Prostate gland (tissue), 2 donors: ENCODE measurements at regions not wholly inside any gene's neighbourhood (a gene's known extent, or its start where the extent isn't known, plus 50 kb on each side); places are given as distances from the start of the nearest gene placed in this dataset.

ENCODE experiments used
- DNase-seq: peaks from one replicate; pipeline ENCODE4 v3.0.0-alpha.2; 2019; ENCODE audit warnings: low spot score
- H3K27ac ChIP-seq, 2 donors: fragments of 200-600 bp; sonication (generic); 2 replicates each; pipeline ENCODE4 v1.5.1; 2017 to 2019
- H3K27me3 ChIP-seq: fragments of 200-600 bp; sonication (generic); replicated peaks from 2 replicates; pipeline ENCODE4 v1.5.1; 2019; ENCODE audit not compliant: insufficient read depth
- H3K36me3 ChIP-seq, 2 donors: fragments of 200-600 bp; sonication (generic); 1 replicate in 1 of 2; 2 replicates in 1 of 2; pipeline versions ENCODE4 v1.5.1 to v1.8.1; 2017 to 2019
- H3K4me1 ChIP-seq: fragments of 200-600 bp; sonication (generic); replicated peaks from 2 replicates; pipeline ENCODE4 v1.5.1; 2019
- H3K4me3 ChIP-seq, 2 donors: fragments of 200-600 bp; sonication (generic); 2 replicates each; pipeline ENCODE4 v1.5.1; 2017 to 2019
- H3K9me3 ChIP-seq: fragments of 200-600 bp; sonication (generic); 2 replicates; pipeline ENCODE4 v1.5.1; 2017
- POLR2A ChIP-seq: fragments of 450-650 bp; IDR thresholded peaks from one replicate; pipeline ENCODE4 v1.6.1; 2016; ENCODE audit warnings: antibody characterized with exemption, mild to moderate bottlenecking
- POLR2AphosphoS5 ChIP-seq: sonication (generic); formaldehyde crosslinking; IDR thresholded peaks from one replicate; pipeline ENCODE4 v1.6.1; 2017; ENCODE audit warnings: antibody characterized with exemption
- WGBS: methylation state at CpG from one replicate; pipeline ENCODE4 v1.1.5; 2018; 5-methylcytosine and 5-hydroxymethylcytosine counted together
- intact Hi-C: fragments of 100-400 bp; cut with DNase I; formaldehyde crosslinking; loops from one replicate; pipeline ENCODE4 v1.14.2; 2022
- TF ChIP-seq, protein P1 (sequence below), 4 experiments: fragments of 200-600 bp in 2 of 4; fragments of 450-650 bp in 2 of 4; sonication (generic) in 2 of 4; IDR thresholded peaks; 1 replicate in 3 of 4; 2 replicates in 1 of 4; pipeline ENCODE4 v1.5.1; 2016 to 2019; ENCODE audit warnings: antibody characterized with exemption in 4 of 4, mild to moderate bottlenecking in 2 of 4, moderate library complexity in 2 of 4

DNA sequence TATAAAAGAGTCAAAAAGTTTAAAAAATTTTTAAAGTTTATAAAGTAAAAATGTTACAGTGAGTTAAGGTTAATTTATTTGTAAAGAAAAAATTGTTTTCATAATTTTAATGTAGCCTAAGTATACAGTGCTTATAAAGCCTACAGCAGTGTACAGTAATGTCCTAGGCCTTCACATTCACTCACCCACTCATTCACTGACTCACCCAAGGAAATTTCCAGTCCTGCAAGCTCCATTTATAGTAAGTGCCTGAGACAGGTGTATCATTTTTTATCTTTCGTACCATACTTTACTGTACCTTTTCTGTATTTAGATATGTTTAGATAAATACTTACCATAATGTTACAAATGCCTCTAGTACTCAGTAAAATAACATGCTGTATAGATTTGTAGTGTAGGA is 269.7 kb upstream of the PHF14 start:
- TF ChIP-seq POLR2AphosphoS5 = no peak
- TF ChIP-seq, protein P1, sequence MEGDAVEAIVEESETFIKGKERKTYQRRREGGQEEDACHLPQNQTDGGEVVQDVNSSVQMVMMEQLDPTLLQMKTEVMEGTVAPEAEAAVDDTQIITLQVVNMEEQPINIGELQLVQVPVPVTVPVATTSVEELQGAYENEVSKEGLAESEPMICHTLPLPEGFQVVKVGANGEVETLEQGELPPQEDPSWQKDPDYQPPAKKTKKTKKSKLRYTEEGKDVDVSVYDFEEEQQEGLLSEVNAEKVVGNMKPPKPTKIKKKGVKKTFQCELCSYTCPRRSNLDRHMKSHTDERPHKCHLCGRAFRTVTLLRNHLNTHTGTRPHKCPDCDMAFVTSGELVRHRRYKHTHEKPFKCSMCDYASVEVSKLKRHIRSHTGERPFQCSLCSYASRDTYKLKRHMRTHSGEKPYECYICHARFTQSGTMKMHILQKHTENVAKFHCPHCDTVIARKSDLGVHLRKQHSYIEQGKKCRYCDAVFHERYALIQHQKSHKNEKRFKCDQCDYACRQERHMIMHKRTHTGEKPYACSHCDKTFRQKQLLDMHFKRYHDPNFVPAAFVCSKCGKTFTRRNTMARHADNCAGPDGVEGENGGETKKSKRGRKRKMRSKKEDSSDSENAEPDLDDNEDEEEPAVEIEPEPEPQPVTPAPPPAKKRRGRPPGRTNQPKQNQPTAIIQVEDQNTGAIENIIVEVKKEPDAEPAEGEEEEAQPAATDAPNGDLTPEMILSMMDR (IDR thresholded peaks at IDR 0.05) = no peak
- no peak for TF ChIP-seq POLR2A
- H3K27me3 ChIP-seq = no peaks in the 10 kb centered on the region
- no peak overlapping the region for H3K4me3 ChIP-seq
- H3K27ac ChIP-seq = no peak overlapping the region
- H3K36me3 ChIP-seq = no peaks in the 10 kb centered on the region
- intact Hi-C loops = no loop called here
- no peaks in the 10 kb centered on the region for H3K9me3 ChIP-seq
- DNase-seq = no peak
- 86% methylated on average over 1 of the region's 1 CpG for whole genome bisulfite sequencing
- no peaks in the 10 kb centered on the region for H3K4me1 ChIP-seq

DNA sequence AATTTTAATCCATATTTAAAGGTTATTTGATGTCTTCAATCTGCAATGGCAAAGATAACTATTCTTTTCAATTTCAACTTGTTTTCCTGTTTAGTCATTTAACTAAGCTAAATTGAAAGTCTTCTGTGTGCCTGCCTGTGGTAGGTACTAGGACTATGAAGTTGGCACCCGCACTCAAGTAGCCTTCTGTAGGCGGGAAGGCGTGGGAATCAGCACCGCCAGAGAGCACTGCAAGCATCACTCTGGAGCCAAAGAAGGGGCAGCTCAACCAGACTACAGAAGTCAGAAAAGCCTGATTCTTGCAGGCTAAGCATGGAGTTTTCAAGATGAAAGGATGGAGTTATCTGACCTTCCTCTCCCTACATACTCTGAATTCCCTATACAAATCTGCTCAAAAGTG is 269.0 kb upstream of the PHF14 start:
- H3K36me3 ChIP-seq = no peaks in the 10 kb centered on the region
- no peaks in the 10 kb centered on the region for H3K27me3 ChIP-seq
- 99% methylated on average over 4 of the region's 4 CpGs for WGBS
- H3K9me3 ChIP-seq = no peaks in the 10 kb centered on the region
- no peaks in the 10 kb centered on the region for H3K4me1 ChIP-seq
- no peak for TF ChIP-seq POLR2A
- TF ChIP-seq POLR2AphosphoS5 = no peak
- TF ChIP-seq, protein P1 (IDR thresholded peaks at IDR 0.05) = no peak
- H3K27ac ChIP-seq = no peak overlapping the region
- intact Hi-C loops = no loop called here
- no peak for DNase-seq
- no peak overlapping the region for H3K4me3 ChIP-seq

DNA sequence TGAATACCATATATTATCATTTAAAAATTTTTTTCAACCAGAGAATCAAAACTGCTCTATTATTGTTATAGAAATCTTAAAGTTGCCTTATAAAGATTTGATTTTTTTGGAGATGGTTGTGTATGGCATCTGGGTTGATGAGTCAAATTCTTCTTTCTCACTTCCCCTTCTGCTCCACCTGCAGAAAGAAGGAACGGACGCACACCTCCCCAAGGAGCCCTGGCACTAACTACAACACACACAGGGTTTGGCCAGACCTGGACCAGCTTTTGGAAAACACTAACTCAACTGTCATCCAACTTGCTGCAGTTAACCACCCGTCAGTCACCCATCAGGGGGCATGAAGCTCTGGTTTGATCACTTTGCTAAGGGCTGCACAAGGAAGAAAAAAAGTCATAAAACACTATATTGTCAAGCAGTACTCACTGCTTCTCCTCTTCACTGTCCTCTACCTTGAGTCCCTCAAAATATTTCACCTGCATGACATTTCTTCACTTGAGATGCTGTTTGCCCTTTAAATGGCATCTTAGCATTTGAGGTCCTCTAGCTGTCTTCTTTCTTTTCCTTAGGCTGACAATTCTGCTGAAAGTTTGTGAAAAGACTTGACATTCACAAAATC is 266.7 kb upstream of the PHF14 start:
- TF ChIP-seq POLR2AphosphoS5 = no peak
- TF ChIP-seq, protein P1 (IDR thresholded peaks at IDR 0.05) = no peak
- no peak for TF ChIP-seq POLR2A

DNA sequence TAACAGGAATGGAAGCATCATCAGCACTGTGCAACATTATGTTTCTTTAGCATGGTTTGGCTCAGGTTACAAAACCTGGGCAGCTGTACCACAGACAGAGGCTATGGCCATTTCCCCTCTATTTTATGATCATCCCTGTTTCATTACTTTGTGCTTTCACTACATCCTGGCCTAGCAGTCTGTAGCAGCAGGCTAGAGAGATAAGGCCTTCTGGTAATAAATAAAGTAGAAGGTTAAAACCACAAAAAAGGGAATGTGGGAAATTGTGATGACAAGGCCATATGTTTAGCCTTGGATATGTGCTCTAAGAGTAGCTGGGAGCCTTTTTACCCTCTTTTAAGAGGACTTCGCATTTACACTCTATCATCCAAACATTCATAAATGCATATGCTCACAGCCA is 266.2 kb upstream of the PHF14 start:
- DNase-seq = no peak
- Histone ChIP-seq H3K4me3 (no peak overlapping the region), H3K27ac (no peak overlapping the region), H3K36me3 (no peaks in the 10 kb centered on the region), H3K27me3 (no peaks in the 10 kb centered on the region), H3K9me3 (no peaks in the 10 kb centered on the region), H3K4me1 (no peaks in the 10 kb centered on the region)
- WGBS = 93% methylated on average over 1 of the region's 1 CpG
- intact Hi-C loops = no loop called here
- no peak for TF ChIP-seq POLR2A

More for the DNA sequence above, 266.7 kb upstream of the PHF14 start:
- H3K4me3 ChIP-seq = no peak overlapping the region
- H3K36me3 ChIP-seq = no peaks in the 10 kb centered on the region
- no peak for DNase-seq
- no peak overlapping the region for H3K27ac ChIP-seq
- H3K27me3 ChIP-seq = no peaks in the 10 kb centered on the region
- 90% methylated on average over 3 of the region's 3 CpGs for WGBS
- intact Hi-C loops = no loop called here
- H3K9me3 ChIP-seq = no peaks in the 10 kb centered on the region
- H3K4me1 ChIP-seq = no peaks in the 10 kb centered on the region

DNA sequence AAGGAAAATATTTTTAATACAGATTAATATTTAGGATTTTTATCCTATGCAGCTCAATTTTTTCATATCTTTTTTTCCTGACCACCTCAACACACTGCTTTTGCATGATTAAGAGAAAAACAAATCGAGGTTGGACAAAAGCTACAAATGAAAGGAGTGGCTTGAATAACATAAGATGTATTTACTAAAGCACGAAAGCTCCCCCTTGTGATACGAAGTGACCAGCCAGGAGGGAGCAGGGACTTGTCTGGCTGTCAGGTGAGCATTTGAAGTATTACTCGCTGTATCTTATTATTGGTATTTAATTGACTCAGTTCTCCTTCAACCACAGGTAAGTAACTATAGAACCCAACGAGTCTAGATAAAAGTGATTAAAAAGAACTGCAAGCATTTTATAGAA is 265.2 kb upstream of the PHF14 start:
- no peaks in the 10 kb centered on the region for H3K9me3 ChIP-seq
- no peaks in the 10 kb centered on the region for H3K27me3 ChIP-seq
- no peak overlapping the region for H3K27ac ChIP-seq
- H3K4me3 ChIP-seq = no peak overlapping the region
- H3K36me3 ChIP-seq = no peaks in the 10 kb centered on the region
- H3K4me1 ChIP-seq = no peaks in the 10 kb centered on the region
- intact Hi-C loops = no loop called here
- DNase-seq = no peak
- WGBS = 18% methylated on average over 5 of the region's 5 CpGs
- TF ChIP-seq POLR2A (no peak), POLR2AphosphoS5 (no peak)
- TF ChIP-seq, protein P1 (IDR thresholded peaks at IDR 0.05) = no peak
